Lower leg skin (tissue), 4 donors: ENCODE measurements at regions not wholly inside any gene's neighbourhood (a gene's known extent, or its start where the extent isn't known, plus 50 kb on each side); places are given as distances from the start of the nearest gene placed in this dataset.
"Not testable (repeated sequence)": the region's sequence is repeated elsewhere in the genome, so short reads cannot be mapped to it uniquely, and the experiment has no call there.

Experiments
- DNase-seq, 2 donors: peaks; one replicate each; pipeline ENCODE4 v3.0.0-alpha.2; 2019; ENCODE audit warnings: low spot score in 2 of 2
- H3K4me3 ChIP-seq: fragments of 200-600 bp; sonication (generic); 2 replicates; pipeline ENCODE4 v1.5.1; 2017; ENCODE audit warnings: mild to moderate bottlenecking, low read depth; ENCODE audit not compliant: poor library complexity, severe bottlenecking
- CTCF ChIP-seq, 3 donors: fragments of 450-650 bp; IDR thresholded peaks; one replicate each; pipeline ENCODE4 v1.5.1; 2016; ENCODE audit warnings: antibody characterized with exemption in 3 of 3, mild to moderate bottlenecking in 3 of 3, moderate library complexity in 2 of 3
- POLR2A ChIP-seq, 2 donors: fragments of 450-650 bp; IDR thresholded peaks; one replicate each; pipeline ENCODE4 v1.6.1; 2016 to 2017; ENCODE audit warnings: antibody characterized with exemption in 2 of 2, mild to moderate bottlenecking in 1 of 2, moderate library complexity in 1 of 2
- WGBS, 2 donors: methylation state at CpG; one replicate each; pipeline ENCODE4 v1.1.5; 2018; 5-methylcytosine and 5-hydroxymethylcytosine counted together
- intact Hi-C: fragments of 100-400 bp; cut with DNase I; formaldehyde crosslinking; loops from one replicate; pipeline ENCODE4 v1.15.0; 2023; ENCODE audit warnings: low total_unique reads

GRCh38 chr13:44857061-44857460, 132.2 kb downstream of the NUFIP1 start:
- DNase-seq: peak in 1 of 2 donors; percentile 20
- TF ChIP-seq POLR2A (IDR thresholded peaks at IDR 0.05) (no peak), CTCF (IDR thresholded peaks at IDR 0.05) (no peak)
- no peak overlapping the region for H3K4me3 ChIP-seq
- WGBS, 2 donors: 85 to 88% methylated on average over 4 of the region's 4 CpGs
- intact Hi-C loops: no loop called here

- 75 to 88% methylated on average over 4 of the region's 4 CpGs for WGBS, 2 donors
- TF ChIP-seq CTCF (IDR thresholded peaks at IDR 0.05) (no peak), POLR2A (IDR thresholded peaks at IDR 0.05) (no peak)
- intact Hi-C loops: no loop called here
- peak in 1 of 2 donors; percentile 58 for DNase-seq
- no peak overlapping the region for H3K4me3 ChIP-seq
Measured at GRCh38 chr13:44855860-44856259, 133.4 kb downstream of the NUFIP1 start.

GRCh38 chr13:44854313-44855060, 134.8 kb downstream of the NUFIP1 start:
- WGBS, 2 donors: 76 to 80% methylated on average over 8 of the region's 8 CpGs
- intact Hi-C loops: no loop called here
- no peak overlapping the region for H3K4me3 ChIP-seq
- TF ChIP-seq POLR2A (IDR thresholded peaks at IDR 0.05) (no peak), CTCF (IDR thresholded peaks at IDR 0.05) (no peak)
- peak in 1 of 2 donors; percentile 54 for DNase-seq

GRCh38 chr13:44853641-44854040, 135.6 kb downstream of the NUFIP1 start:
- intact Hi-C loops: no loop called here
- peak in 1 of 2 donors; percentile 36 for DNase-seq
- TF ChIP-seq CTCF (IDR thresholded peaks at IDR 0.05) (no peak), POLR2A (IDR thresholded peaks at IDR 0.05) (no peak)
- no peak overlapping the region for H3K4me3 ChIP-seq
- 38 to 45% methylated on average over 3 of the region's 3 CpGs for WGBS, 2 donors

- TF ChIP-seq POLR2A (IDR thresholded peaks at IDR 0.05) (no peak), CTCF (IDR thresholded peaks at IDR 0.05) (no peak)
- peak; percentile 50 to 80 for DNase-seq
- intact Hi-C loops: no loop called here
Measured at GRCh38 chr13:44848920-44849676, 140.2 kb downstream of the NUFIP1 start.

GRCh38 chr13:44845281-44846058, 143.8 kb downstream of the NUFIP1 start:
- DNase-seq, intact Hi-C loops, H3K4me3 ChIP-seq: not testable (repeated sequence)
- WGBS, 2 donors: 86 to 88% methylated on average over 11 of the region's 11 CpGs

More at GRCh38 chr13:44848920-44849676, 140.2 kb downstream of the NUFIP1 start:
- H3K4me3 ChIP-seq: no peak overlapping the region
- WGBS, 2 donors: 58 to 68% methylated on average over 11 of the region's 11 CpGs
